ENCODE measurements at regions not wholly inside any gene's neighbourhood (a gene's known extent, or its start where the extent isn't known, plus 50 kb on each side); places are given as distances from the start of the nearest gene placed in this dataset.

DNA sequence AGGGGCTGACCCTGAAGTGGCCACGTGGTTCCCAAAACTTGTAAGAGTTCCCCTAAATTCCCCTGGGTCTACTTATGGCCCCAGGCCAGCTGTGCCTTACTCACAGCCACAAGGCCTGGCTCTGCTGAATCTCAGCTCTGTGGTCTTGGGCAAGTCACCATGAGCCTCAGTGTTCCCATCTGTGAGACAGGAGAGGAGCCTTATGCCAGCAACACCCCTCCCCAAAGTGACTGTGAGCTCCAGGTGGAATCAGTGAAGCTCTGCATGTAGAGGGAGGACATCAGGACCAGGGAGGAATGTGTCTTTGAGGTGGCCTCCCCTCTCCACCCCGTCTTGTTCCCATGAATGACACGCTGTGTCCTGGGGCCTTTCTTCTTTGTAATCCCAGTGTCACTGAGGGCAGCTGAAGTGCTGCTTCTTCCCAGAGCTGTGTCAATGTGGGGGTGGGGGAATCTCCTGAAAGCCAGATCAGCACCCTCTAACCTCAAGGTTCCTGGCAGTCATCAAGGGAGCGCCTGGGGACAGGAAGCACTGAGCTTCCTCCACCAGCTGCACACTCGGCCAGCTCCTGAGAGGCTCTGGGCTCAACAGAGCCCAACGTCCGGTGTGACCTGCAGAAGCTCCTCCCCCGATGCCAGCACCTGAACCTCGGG is 258.9 kb downstream of the UACA start:
- FAIRE-seq = no peak

DNA sequence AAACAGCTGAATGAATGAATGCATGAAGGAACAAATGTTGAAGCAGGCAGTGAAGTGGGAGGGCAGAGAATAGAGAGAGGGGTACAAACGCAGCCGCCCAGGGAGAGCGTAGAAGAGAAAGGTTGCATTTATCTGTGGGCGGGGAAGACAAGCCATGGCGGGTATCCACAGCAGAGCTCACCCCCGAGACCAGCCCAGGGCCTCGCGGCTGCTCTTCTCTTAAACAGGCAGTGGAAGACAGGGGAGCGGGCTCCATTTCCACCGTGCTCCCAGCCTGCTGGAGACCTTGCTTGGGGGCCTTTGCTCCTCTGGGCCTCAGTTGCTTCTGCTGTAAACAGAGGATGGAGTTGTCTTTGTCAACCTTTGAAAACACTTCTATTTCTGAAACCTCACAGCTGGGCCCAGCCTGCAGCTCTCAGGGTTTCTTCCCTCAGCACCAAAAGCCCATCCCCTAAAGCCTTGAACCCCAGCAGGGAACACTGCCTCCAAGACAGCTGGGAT is 259.5 kb downstream of the UACA start:
- no peak for FAIRE-seq

DNA sequence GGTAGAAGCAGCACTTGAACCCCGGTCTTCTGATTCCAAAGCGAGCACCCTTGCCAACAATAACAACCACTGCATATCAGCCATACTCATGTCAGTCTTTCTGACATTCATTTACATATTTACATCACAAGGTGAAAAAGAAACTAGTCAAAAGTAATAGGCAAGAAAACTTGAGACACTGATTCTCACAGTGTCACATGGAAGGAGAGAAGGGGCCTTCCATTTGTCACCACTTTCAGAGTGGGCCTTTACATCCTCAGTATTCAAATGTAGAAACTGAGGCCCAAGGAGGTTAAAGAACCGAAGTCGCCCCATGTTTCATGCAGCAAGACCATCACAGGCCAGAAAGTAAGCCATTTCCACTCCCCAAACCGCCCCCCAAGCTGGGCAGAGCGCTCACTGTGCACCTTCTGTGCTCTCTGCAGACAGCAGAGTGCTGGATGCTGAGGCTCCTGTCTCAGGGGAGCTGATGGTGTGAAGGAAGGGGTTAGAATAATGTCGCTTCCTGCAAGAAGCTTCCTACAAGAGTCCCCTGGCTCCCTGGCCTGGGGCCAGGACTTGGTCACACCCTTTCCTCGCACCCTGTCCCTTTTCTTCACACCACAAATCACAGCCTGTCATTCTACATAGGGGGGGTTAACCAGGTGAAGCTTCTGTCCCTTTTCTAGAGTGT is 260.1 kb downstream of the UACA start:
- no peak for FAIRE-seq

DNA sequence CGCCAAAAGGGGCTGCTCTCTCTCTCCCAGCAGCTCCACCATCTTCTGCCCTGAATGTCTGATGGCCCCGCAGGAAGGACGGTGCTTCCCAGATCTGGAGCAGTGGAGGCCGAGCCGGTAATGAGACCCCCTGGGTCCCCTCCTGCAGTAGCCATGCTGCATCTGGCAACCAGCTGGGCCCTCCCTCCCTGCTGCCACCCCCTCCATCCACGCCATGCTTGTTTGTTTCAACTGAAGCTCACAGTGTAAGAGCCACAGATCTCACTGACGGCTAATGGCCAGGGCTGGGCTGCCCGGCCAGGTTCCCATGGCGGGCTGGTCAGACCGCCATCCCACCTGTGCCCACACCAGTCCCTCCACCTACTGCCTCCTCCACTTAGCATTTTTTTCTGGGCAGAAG is 260.8 kb downstream of the UACA start:
- FAIRE-seq = no peak

DNA sequence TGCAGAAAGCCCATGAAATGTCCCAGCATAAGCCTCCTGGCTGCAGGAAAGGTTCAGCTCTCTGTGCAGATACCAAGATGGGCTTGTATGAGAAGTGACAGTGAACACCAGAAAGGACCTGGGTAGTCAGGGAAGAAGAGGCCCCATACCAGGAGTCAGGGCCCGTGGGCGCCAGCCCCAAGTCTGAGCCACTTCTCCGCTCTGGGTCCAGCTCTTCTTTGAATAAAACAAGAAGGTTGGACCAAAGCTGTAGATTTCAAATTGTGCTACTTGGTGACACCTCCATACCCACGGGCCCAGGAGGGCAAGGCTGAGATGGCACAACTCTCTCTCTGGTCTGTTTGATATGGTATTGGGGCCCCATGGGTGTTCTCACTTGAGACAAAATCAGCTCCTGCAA is 261.5 kb downstream of the UACA start:
- FAIRE-seq = no peak

DNA sequence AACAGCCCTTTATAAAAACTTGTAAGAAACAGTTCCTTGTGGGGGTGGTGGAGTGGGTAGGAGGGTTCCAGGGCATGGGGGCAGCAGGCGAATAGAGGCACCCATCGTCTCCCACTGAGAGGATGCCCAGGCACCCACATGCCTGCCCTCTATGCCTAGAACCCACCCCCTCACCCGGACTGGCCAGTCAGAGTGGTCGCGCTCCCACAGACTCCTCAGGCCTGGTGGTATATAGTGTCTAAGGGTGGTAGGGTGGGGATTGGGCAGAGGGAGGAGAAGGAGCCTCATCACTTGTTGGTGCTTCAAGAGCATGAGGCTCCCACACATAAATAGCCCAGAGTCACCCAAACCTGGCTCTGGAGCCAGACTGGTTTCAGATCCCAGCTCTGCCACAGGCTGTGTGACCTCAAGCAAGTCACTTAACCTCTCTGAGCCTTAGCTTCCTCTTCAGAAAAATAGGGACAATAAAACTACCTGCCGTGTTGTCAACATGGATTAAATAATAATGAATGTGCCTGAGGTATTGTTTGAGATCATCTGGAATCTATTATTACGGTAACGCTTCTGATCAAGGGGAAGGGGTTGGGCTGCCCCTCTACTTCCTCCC is 262.1 kb downstream of the UACA start:
- no peak for FAIRE-seq

DNA sequence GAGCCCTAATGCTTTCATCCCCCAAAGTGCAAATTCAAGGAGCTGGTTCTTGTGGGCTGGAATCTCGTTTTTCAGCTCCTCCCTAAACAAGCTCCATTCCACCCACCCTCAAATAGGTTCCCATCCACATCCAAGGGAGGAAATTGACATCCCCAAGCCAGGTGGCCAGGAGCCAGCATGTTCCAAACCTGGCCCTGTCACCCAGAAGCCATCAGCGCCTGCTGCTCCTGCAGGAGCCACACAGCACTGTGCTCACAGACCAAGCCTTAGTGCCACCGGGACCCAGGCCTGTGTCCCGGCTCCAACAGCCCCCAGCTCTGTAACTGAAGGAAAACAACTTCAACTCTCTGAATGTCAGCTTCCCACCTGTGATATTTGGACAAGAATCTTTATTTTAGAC is 263.6 kb downstream of the UACA start:
- FAIRE-seq = no peak

DNA sequence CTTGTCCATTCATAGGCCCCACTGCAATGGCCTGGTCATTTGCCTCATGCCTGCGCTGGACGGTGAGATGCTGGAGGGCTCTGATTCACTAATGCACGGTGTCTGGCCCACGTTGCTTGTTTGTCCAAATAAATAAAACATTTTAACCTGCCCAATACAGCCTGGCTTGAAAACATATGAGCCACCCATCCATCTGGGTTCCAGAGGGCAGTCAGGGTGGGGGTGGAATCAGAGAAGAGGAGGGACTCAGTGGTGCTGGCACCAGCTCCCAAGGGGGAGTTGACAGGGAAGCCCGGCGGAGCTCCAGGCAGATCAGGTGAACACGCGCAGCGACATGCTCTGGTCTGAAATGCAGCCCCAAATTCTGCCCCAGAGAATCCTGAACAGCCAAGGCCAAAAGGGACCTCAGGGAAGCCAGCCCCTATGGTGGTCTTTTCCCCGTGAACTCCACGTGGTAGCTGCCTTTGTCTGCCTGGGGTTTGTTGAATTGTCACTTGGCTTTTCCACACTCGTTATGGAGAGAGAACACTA is 265.2 kb downstream of the UACA start:
- no peak for FAIRE-seq

DNA sequence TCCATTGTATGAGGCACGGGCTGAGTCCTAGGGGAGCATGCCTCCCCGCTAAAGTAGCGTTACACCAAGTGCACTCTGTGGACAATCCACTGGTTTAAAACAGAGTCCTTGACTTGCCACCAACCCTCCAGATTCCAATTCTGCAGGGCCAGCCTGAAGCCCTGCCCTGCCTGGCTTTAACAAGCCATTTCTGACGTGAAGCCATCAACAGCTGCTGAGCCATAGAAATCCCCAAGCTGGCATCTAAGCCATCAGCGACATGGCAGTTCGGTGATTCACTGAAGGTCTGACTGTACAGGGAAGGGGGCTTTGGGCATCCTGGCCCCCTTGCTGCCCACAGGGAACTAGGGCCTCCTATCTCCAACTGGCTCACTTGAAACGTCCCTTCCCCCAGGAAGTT is 265.7 kb downstream of the UACA start:
- no peak for FAIRE-seq

DNA sequence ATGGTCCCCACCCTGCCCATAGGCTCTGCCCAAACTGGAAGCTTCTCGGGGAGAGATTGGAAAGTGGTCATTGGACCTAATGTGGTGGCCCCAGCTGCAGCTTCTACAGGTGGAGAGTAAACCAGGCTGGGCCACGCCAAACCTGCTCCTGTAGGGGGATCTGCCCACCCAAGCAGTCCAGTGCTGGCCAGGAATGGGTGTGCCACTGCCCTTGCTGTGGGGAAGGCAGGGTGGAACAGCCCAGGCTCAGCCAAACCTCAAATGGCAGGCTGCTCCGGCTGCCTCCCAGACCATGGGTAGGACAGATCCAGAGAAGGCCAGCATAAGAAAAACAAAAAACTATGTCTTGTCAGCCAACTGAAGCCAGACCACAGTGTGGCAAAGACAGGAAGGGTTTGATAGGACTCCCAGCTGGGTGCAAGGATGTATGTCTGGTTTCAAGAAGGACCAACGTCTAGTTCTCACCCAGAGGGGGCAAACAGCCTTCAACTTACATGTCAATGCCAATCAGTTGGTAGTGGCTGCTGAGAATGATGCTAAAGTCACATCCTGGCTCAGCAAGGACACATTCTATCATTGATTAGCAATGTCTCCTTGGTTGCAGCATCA is 267.3 kb downstream of the UACA start:
- FAIRE-seq = no peak

DNA sequence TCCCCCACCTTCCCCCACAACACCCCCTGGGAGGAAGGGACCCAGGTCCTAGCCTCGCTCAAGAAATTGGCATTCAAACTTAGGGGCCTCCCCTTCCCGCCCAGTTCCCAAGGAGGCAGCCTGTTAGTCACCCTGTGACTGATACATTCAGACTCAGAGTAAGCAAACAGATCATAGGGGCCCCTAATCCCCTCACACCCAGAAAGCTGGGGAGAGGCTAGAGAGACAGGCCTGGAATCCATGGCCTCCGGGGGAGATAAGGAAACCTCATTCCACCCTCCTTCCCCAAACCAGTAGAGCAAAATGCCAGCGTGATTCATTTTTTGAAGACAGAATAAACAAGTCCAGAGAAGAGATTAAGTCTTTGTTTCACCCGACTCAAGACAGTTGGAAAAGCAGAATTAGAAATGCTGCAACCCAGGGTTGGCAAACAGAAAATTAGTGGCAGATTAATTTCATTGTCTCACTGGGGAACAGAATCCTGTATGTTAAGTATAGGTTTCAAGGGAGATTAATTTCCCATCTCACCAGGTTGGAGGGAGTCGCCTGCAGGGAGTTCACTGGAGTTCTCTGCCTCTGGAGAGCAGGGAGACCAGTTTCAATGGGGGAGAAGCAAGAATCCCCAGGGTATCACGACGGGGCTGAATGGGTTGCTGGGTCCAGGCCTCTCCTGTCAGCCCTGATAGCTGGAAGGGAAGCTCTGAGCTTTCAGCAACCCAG is 268.3 kb downstream of the UACA start:
- FAIRE-seq = no peak

DNA sequence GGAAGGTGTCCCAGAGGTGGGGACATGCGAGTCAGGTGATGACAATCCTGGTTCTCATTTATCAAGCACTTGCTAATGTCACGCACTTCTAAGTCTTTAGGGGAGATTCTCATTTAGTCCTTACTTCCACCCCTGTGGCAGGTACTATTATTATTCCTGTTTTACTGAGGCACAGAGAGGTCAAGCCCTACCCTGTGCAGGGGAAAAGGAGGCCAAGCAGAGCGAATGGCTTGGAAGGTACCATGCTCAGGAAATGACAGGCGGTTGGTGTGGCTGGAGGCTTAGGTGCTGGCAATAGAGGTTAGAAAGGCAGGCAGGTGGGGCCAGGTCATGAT is 268.9 kb downstream of the UACA start:
- no peak for FAIRE-seq

DNA sequence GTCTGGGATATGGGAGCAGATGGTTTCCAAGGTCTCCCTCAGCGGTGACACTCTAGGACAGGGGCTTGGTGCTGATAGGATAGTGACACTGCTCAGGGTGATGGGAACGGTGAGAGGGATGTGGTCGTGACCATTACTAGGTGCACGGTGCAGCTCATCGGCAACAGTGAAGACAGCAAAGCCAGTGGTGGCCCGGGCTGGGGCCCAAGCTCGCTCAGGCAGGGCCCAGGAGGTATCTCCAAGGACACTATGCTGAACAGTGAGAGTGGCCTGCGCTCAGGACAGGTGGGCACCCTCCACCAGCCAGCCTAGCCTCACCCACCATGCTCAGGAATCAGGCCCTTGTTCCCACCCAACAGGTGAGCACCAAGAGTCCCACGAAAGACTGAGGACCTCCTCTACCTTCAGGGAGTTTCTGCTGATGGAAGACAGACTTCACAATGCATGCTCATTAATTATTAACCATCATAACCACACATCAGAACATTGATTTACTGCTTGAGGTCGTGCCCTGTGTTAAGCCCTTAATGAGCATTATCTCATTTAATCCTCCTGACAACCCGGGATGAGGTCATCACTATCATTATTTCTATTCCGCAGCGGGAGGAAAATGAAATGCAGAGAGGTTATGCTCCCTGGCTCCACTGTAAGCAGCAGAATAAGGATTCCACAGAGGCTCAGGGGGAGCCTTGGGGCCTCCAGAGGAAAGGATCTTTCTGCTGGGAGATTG is 269.4 kb downstream of the UACA start:
- no peak for FAIRE-seq

DNA sequence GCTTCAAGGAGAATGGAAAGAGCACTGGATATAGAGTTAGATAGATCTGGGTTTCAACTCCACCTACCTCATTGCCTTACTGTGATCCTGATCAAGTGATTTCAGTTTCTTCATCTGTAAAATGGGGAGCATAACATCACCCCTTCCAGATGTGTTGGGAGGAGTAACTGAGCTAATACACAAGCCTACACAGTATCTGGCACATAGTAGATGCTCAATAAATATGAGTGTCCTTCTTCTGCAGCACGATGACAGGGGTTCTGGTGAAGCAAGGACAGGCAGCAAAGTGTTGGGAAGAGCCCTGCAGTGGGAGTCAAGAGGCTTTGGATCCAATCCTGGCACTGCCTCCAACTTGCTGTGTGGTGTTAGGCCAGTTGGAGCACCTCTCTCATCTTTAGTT is 270.0 kb downstream of the UACA start:
- FAIRE-seq = no peak

DNA sequence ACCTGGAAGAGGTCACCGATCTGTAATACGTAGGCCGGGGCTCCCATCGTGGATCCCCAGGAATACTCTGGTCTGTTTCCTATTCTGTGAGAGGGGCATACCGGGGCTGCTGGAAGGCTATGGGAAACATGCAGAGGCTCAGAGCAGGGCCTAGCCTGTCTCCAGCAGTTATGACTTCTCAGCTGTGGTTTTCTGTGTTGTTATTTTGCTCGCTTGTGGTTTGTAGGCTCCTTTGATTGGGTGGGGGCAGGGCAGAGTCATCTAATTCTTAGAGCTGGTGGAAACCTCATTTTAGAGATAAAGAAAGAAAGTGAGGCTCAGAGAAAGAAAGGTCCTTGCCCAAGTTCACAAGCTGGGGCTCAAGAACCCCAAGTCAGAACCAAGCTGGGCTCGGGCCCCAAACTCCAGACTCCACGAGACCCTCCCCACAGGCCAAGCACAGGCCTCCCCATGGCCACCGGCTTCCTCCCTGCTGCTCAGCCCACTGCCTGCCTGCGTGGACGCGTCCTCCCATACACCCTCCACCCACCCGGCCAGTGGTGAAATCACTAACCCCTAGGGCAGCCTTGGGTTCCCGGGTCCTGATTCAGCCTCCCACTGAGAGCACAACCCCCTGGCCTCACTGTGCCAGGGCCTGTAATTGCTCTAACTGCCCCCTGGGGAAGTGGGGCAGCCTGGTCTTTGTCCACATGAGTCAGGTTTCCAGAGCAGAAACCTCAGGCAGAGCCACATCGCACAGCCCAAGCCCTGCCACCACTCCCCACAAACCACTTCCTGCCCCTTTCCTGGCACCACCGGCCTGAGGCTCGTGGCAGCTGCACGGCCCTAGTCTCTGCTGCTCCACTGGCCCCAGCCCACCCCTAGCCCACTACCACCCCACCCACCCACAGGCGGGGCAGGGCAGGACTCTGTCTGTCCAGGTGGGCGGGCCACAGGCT is 270.8 kb downstream of the UACA start:
- no peak for FAIRE-seq

DNA sequence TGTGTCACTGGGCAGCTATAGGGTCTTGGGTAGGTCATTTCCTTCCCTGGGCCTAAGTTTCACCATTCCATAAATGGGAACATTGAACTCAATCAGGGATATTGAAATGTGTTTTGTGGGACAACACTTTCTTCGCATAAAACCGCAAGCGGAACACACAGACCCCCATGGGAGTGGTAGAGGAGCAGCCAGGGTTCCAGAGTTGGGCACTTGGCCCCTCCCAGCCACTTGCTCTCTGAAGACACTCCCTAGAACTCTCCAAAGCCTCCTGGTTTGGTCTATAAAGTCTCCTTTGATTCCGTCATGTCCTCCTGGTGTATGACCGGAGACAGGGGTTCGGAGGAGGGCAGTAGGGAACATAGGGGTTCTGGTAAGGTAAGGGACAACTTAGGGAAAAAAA is 271.7 kb downstream of the UACA start:
- FAIRE-seq = no peak

DNA sequence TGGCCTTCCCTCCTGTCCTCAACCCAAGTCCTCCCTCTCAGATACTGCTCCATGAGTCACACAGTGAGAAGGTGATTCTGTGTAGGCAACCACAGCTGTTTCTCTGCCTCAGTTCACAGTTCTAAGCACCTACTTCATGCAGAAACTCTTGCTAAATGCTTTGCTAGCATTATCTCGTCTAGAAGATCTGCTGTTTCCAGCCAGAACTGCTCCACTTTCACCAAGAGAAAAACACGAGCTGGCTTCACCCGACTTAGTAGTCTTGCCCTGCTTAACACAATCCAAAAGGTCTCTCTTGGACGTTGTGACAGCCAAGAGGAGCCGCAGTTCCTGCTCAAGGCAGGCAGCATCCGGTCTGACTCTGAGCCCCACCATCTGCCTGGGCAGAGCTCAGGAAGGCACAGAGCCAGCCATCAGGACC is 272.1 kb downstream of the UACA start:
- FAIRE-seq = no peak

DNA sequence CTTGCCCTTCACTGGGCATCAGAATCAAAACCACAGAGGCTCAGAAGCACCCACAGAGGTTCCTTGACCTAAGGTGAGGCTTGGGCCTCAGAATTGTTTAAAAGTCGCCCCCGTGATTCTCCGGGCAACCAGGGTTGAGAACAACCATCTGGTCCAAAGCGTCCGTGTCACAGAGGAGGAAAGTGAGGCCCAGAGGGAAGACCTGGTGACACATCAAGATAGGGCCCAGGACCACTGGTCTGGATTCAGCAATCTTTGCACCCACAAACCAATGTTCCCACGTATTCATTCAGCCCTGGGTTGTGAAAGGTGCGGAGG is 272.6 kb downstream of the UACA start:
- no peak for FAIRE-seq

DNA sequence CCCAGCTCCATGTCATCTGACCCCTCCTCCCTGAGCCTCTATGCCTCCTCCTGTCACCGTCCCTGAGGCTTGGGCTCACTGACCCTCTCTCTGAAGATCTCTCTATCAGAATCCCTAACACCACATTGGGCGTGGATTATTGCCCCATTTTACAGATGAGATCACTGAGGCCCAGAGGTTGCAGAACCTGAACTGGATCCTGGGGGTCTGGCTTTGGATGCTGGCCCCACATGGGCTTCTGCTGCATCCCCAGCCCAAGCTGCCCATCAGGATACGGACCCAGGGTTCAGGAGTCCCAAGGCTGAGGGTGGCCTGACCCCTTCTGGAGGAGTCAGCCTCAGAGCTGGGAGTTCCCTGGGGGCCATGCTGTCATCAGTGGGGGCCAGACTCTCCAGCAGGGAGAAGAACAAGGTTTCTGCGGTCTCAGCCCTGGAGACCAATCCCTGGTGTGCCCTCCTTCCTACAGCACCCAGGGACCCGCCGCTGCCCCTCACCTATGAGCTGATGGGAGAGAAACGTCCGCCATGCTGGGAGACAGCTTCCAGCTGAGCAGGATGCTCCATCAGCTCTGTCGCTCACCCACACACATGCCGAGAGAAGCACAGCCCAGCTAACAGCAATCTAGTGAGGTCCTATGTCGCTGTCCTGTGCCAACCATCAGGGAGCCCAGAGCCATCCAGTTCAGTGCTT is 273.1 kb downstream of the UACA start:
- FAIRE-seq = no peak

DNA sequence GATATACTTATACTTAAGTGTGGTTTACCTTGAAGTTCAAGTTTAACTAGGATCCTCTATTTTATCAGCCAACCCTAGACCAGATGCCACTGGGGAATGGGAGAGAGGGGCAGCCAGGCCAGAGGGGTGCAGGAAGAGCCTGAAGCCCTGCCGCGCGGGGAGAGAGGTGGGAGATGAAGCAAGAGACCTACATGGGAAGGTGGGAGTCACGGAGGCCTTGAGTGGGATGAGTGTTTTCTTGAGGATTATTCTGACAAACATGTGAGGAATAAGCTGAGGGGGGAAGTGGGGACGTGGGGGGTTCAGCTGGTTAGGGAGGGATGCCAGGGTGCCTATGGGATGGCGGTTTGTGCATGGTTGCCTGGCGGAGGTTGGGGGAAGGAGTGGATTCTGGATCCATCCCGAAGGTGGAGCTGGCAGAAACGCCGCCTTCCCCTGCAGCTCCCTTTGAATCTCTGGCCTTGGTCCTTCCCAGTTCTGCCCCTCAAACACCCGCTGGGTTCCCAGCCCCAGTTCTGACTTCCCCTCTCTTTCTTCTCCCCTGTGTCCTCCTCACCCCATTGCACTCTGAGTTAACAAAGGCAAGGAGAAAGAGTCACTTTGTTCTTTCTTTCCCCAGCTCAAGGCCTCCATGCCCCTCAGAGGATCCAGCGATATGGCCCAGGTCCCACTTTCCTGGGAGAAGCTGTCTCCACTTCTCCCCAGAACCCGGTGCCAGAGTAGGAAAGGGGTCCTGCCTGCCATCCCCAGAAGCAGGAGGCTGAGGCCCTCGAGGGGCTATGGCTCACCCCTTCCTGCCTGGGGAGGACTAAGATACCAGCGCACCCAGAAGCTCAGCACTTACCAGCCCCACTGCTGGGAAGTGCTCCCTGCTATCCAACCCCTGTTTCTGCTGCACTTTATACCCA is 274.2 kb downstream of the UACA start:
- no peak for FAIRE-seq
